ENCODE measurements at regions not wholly inside any gene's neighbourhood (a gene's known extent, or its start where the extent isn't known, plus 50 kb on each side); places are given as distances from the start of the nearest gene placed in this dataset.
"Not testable (repeated sequence)": the region's sequence is repeated elsewhere in the genome, so short reads cannot be mapped to it uniquely, and the experiment has no call there.

GRCh38 chr6:167481307-167481926 is 156.5 kb downstream of the TTLL2 start:
- Histone ChIP-seq H3K4me3 (ENCODE audit: low read length) (no peak overlapping the region), H3K4me1 (ENCODE audit: insufficient read depth, low read length) (peaks cover 13% of the 10 kb centered on the region), H3K27me3 (ENCODE audit: insufficient read depth, low read length) (no peaks in the 10 kb centered on the region), H3K9ac (ENCODE audit: low read depth, low read length) (no peak overlapping the region), H3K9me3 (ENCODE audit: insufficient read depth, low read depth, low read length) (no peaks in the 10 kb centered on the region), H3K27ac (ENCODE audit: low read depth, low read length) (no peak overlapping the region), H3K36me3 (ENCODE audit: insufficient read depth, low read length) (no peaks in the 10 kb centered on the region)
- WGBS, result 84% methylated on average over 6 of the region's 6 CpGs

- H3K36me3 ChIP-seq (ENCODE audit: insufficient read depth, low read length); H3K27ac ChIP-seq (ENCODE audit: low read depth, low read length); H3K9ac ChIP-seq (ENCODE audit: low read depth, low read length); H3K27me3 ChIP-seq (ENCODE audit: insufficient read depth, low read length); H3K9me3 ChIP-seq (ENCODE audit: insufficient read depth, low read depth, low read length); H3K4me1 ChIP-seq (ENCODE audit: insufficient read depth, low read length); H3K4me3 ChIP-seq (ENCODE audit: low read length): not testable (repeated sequence)
- 55% methylated on average over 3 of the region's 3 CpGs for WGBS
These were observed 157.9 kb downstream of the TTLL2 start for GRCh38 chr6:167482801-167483200.

- H3K9me3 ChIP-seq (ENCODE audit: insufficient read depth, low read depth, low read length), result no peaks in the 10 kb centered on the region
- H3K27me3 ChIP-seq (ENCODE audit: insufficient read depth, low read length), result no peaks in the 10 kb centered on the region
- H3K9ac ChIP-seq (ENCODE audit: low read depth, low read length), result no peak overlapping the region
- no peak overlapping the region for H3K27ac ChIP-seq (ENCODE audit: low read depth, low read length)
- no peak overlapping the region for H3K4me3 ChIP-seq (ENCODE audit: low read length)
- 92% methylated on average over 14 of the region's 16 CpGs for WGBS
- no peaks in the 10 kb centered on the region for H3K36me3 ChIP-seq (ENCODE audit: insufficient read depth, low read length)
- 0 out of 2 replicates have a peak, but pooled peaks cover 3% of the 10 kb centered on the region for H3K4me1 ChIP-seq (ENCODE audit: insufficient read depth, low read length)
These were observed 160.5 kb downstream of the TTLL2 start for GRCh38 chr6:167485186-167485978.

- no peaks in the 10 kb centered on the region for H3K36me3 ChIP-seq (ENCODE audit: insufficient read depth, low read length)
- no peaks in the 10 kb centered on the region for H3K27me3 ChIP-seq (ENCODE audit: insufficient read depth, low read length)
- H3K4me3 ChIP-seq (ENCODE audit: low read length), result no peak overlapping the region
- H3K9ac ChIP-seq (ENCODE audit: low read depth, low read length), result no peak overlapping the region
- H3K4me1 ChIP-seq (ENCODE audit: insufficient read depth, low read length), result no peaks in the 10 kb centered on the region
- no peak overlapping the region for H3K27ac ChIP-seq (ENCODE audit: low read depth, low read length)
- H3K9me3 ChIP-seq (ENCODE audit: insufficient read depth, low read depth, low read length), result no peaks in the 10 kb centered on the region
- 81% methylated on average over 16 of the region's 18 CpGs for WGBS
These were observed 163.1 kb downstream of the TTLL2 start for GRCh38 chr6:167487749-167488664.

GRCh38 chr6:167491438-167492099 is 166.7 kb downstream of the TTLL2 start:
- 91% methylated on average over 12 of the region's 12 CpGs for WGBS
- no peaks in the 10 kb centered on the region for H3K27me3 ChIP-seq (ENCODE audit: insufficient read depth, low read length)

GRCh38 chr6:167492100-167492449 is 167.2 kb downstream of the TTLL2 start:
- Histone ChIP-seq H3K27ac (ENCODE audit: low read depth, low read length) (no peak overlapping the region), H3K9me3 (ENCODE audit: insufficient read depth, low read depth, low read length) (no peaks in the 10 kb centered on the region), H3K27me3 (ENCODE audit: insufficient read depth, low read length) (no peaks in the 10 kb centered on the region), H3K4me3 (ENCODE audit: low read length) (no peak overlapping the region), H3K9ac (ENCODE audit: low read depth, low read length) (no peak overlapping the region), H3K36me3 (ENCODE audit: insufficient read depth, low read length) (no peaks in the 10 kb centered on the region), H3K4me1 (ENCODE audit: insufficient read depth, low read length) (no peaks in the 10 kb centered on the region; the same call in 1 of the 2 replicates)
- 78% methylated on average over 12 of the region's 12 CpGs for WGBS

More at GRCh38 chr6:167491438-167492099, 166.7 kb downstream of the TTLL2 start:
- no peak overlapping the region for H3K4me3 ChIP-seq (ENCODE audit: low read length)
- no peak overlapping the region for H3K27ac ChIP-seq (ENCODE audit: low read depth, low read length)
- H3K9me3 ChIP-seq (ENCODE audit: insufficient read depth, low read depth, low read length), result no peaks in the 10 kb centered on the region
- no peaks in the 10 kb centered on the region for H3K36me3 ChIP-seq (ENCODE audit: insufficient read depth, low read length)
- no peak overlapping the region for H3K9ac ChIP-seq (ENCODE audit: low read depth, low read length)
- H3K4me1 ChIP-seq (ENCODE audit: insufficient read depth, low read length), result no peaks in the 10 kb centered on the region; the same call in 1 of the 2 replicates

- no peak overlapping the region for H3K27ac ChIP-seq (ENCODE audit: low read depth, low read length)
- no peaks in the 10 kb centered on the region for H3K27me3 ChIP-seq (ENCODE audit: insufficient read depth, low read length)
- no peaks in the 10 kb centered on the region; the same call in 1 of the 2 replicates for H3K4me1 ChIP-seq (ENCODE audit: insufficient read depth, low read length)
- H3K4me3 ChIP-seq (ENCODE audit: low read length), result no peak overlapping the region
- H3K9ac ChIP-seq (ENCODE audit: low read depth, low read length), result no peak overlapping the region
- H3K9me3 ChIP-seq (ENCODE audit: insufficient read depth, low read depth, low read length), result no peaks in the 10 kb centered on the region
- no peaks in the 10 kb centered on the region for H3K36me3 ChIP-seq (ENCODE audit: insufficient read depth, low read length)
- 93% methylated on average over 3 of the region's 3 CpGs for WGBS
These were observed 168.4 kb downstream of the TTLL2 start for GRCh38 chr6:167493310-167493709.

GRCh38 chr6:167493976-167494697 is 169.3 kb downstream of the TTLL2 start:
- no peaks in the 10 kb centered on the region for H3K36me3 ChIP-seq (ENCODE audit: insufficient read depth, low read length)
- WGBS, result 91% methylated on average over 28 of the region's 28 CpGs
- no peak overlapping the region for H3K9ac ChIP-seq (ENCODE audit: low read depth, low read length)

GRCh38 chr6:167494698-167495435 is 170.0 kb downstream of the TTLL2 start:
- H3K27me3 ChIP-seq (ENCODE audit: insufficient read depth, low read length), result no peaks in the 10 kb centered on the region
- no peak overlapping the region for H3K27ac ChIP-seq (ENCODE audit: low read depth, low read length)
- H3K4me3 ChIP-seq (ENCODE audit: low read length), result no peak overlapping the region
- 91% methylated on average over 23 of the region's 23 CpGs for WGBS
- no peak overlapping the region for H3K9ac ChIP-seq (ENCODE audit: low read depth, low read length)
- H3K4me1 ChIP-seq (ENCODE audit: insufficient read depth, low read length), result no peaks in the 10 kb centered on the region; the same call in 1 of the 2 replicates
- no peaks in the 10 kb centered on the region for H3K9me3 ChIP-seq (ENCODE audit: insufficient read depth, low read depth, low read length)
- no peaks in the 10 kb centered on the region for H3K36me3 ChIP-seq (ENCODE audit: insufficient read depth, low read length)

More at GRCh38 chr6:167493976-167494697, 169.3 kb downstream of the TTLL2 start:
- Histone ChIP-seq H3K4me3 (ENCODE audit: low read length) (no peak overlapping the region), H3K4me1 (ENCODE audit: insufficient read depth, low read length) (no peaks in the 10 kb centered on the region; the same call in 1 of the 2 replicates), H3K9me3 (ENCODE audit: insufficient read depth, low read depth, low read length) (no peaks in the 10 kb centered on the region), H3K27me3 (ENCODE audit: insufficient read depth, low read length) (no peaks in the 10 kb centered on the region), H3K27ac (ENCODE audit: low read depth, low read length) (no peak overlapping the region)
